Left lobe of liver (tissue), 2 donors: ENCODE measurements at regions not wholly inside any gene's neighbourhood (a gene's known extent, or its start where the extent isn't known, plus 50 kb on each side); places are given as distances from the start of the nearest gene placed in this dataset.

Source experiments
- ATAC-seq: fragments of 200-7000 bp; cut with Tn5 transposase; one replicate; pipeline ENCODE4 v1.9.1; 2020; ENCODE audit warnings: mild to moderate bottlenecking, moderate library complexity
- DNase-seq: peaks from one replicate; pipeline ENCODE4 v3.0.0-alpha.2; 2020; ENCODE audit warnings: low spot score
- donor health status: DM: no; HTN: no; CAD: no; lungs with moderate emphysema.
- donor health status: DM: no; HTN: yes; CAD: no.

GRCh38 chr16:86104537-86105048 lies 205.6 kb downstream of the IRF8 start:
- no peak for ATAC-seq
- DNase-seq: no peak

GRCh38 chr16:86107215-86107825 lies 208.4 kb downstream of the IRF8 start:
- peak; percentile 16 for DNase-seq
- no peak for ATAC-seq

- ATAC-seq: no peak
- DNase-seq: no peak
These were observed 209.1 kb downstream of the IRF8 start for GRCh38 chr16:86108062-86108461.

- DNase-seq: no peak
- ATAC-seq: no peak
These were observed 211.2 kb downstream of the IRF8 start for GRCh38 chr16:86110134-86110533.

GRCh38 chr16:86110726-86111125 lies 211.8 kb downstream of the IRF8 start:
- DNase-seq: peak; percentile 12

GRCh38 chr16:86112178-86112577 lies 213.2 kb downstream of the IRF8 start:
- no peak for ATAC-seq
- no peak for DNase-seq

More at GRCh38 chr16:86110726-86111125, 211.8 kb downstream of the IRF8 start:
- no peak for ATAC-seq

- ATAC-seq: no peak
- DNase-seq: peak; percentile 30
These were observed 218.3 kb downstream of the IRF8 start for GRCh38 chr16:86117235-86117634.

GRCh38 chr16:86117756-86118155 lies 218.8 kb downstream of the IRF8 start:
- DNase-seq: peak; percentile 24
- no peak for ATAC-seq

- no peak for DNase-seq
- no peak for ATAC-seq
These were observed 219.7 kb downstream of the IRF8 start for GRCh38 chr16:86118467-86119307.

GRCh38 chr16:86120201-86121192 lies 221.5 kb downstream of the IRF8 start:
- no peak for ATAC-seq
- no peak for DNase-seq

GRCh38 chr16:86121374-86122010 lies 222.5 kb downstream of the IRF8 start:
- ATAC-seq (no peak), DNase-seq (no peak)

GRCh38 chr16:86122681-86123342 lies 223.8 kb downstream of the IRF8 start:
- ATAC-seq: no peak
- peak; percentile 41 for DNase-seq

GRCh38 chr16:86124321-86124720 lies 225.4 kb downstream of the IRF8 start:
- peak; percentile 16 for DNase-seq

GRCh38 chr16:86126891-86127290 lies 227.9 kb downstream of the IRF8 start:
- ATAC-seq (no peak), DNase-seq (no peak)

More at GRCh38 chr16:86124321-86124720, 225.4 kb downstream of the IRF8 start:
- no peak for ATAC-seq

- ATAC-seq: no peak
These were observed 228.4 kb downstream of the IRF8 start for GRCh38 chr16:86127366-86127765.

GRCh38 chr16:86128246-86128645 lies 229.3 kb downstream of the IRF8 start:
- ATAC-seq: no peak
- no peak for DNase-seq

More at GRCh38 chr16:86127366-86127765, 228.4 kb downstream of the IRF8 start:
- peak; percentile 14 for DNase-seq

GRCh38 chr16:86129541-86129940 lies 230.6 kb downstream of the IRF8 start:
- no peak for ATAC-seq
- DNase-seq: no peak

- ATAC-seq: no peak
- no peak for DNase-seq
These were observed 234.4 kb downstream of the IRF8 start for GRCh38 chr16:86133377-86133776.

- ATAC-seq (no peak), DNase-seq (no peak)
These were observed 234.9 kb downstream of the IRF8 start for GRCh38 chr16:86133847-86134375.
